ENCODE measurements at regions not wholly inside any gene's neighbourhood (a gene's known extent, or its start where the extent isn't known, plus 50 kb on each side); places are given as distances from the start of the nearest gene placed in this dataset.

DNA sequence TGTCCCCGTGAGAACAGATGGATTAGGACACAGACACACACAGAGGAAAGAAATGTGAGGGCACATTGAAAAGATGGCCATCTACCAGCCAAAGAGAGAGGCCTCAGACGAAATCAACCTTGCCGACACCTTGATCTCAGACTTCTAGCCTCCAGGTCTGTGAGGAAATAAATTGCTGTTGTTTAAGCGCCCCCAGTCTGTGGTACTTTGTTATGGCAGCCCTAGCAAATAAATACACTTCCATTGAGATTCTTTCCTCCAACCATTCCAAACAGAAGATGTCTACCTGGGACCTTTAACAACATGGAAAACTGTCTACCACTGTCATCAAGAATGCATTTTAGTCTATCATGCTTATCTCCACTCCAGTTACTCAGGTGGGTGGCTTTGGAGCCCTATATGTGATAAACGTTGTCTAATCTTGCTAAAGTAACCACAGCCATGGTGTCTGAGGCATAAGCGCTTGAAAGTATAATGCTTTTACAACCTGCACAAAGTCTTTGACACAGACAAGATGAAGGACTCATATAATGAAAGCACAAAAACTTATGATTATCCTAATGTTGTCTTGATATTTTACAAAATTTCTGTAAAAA lies 244.3 kb downstream of the MTERF1 start:
- DNase-seq = no peak
- 66 to 84% methylated on average over 6 of the region's 6 CpGs for WGBS, 2 donors
- no peaks in the 10 kb centered on the region for H3K27me3 ChIP-seq
- no peaks in the 10 kb centered on the region for H3K36me3 ChIP-seq
- H3K4me3 ChIP-seq = no peak overlapping the region
- H3K9me3 ChIP-seq = no peaks in the 10 kb centered on the region
- TF ChIP-seq, protein P1, sequence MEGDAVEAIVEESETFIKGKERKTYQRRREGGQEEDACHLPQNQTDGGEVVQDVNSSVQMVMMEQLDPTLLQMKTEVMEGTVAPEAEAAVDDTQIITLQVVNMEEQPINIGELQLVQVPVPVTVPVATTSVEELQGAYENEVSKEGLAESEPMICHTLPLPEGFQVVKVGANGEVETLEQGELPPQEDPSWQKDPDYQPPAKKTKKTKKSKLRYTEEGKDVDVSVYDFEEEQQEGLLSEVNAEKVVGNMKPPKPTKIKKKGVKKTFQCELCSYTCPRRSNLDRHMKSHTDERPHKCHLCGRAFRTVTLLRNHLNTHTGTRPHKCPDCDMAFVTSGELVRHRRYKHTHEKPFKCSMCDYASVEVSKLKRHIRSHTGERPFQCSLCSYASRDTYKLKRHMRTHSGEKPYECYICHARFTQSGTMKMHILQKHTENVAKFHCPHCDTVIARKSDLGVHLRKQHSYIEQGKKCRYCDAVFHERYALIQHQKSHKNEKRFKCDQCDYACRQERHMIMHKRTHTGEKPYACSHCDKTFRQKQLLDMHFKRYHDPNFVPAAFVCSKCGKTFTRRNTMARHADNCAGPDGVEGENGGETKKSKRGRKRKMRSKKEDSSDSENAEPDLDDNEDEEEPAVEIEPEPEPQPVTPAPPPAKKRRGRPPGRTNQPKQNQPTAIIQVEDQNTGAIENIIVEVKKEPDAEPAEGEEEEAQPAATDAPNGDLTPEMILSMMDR (IDR thresholded peaks at IDR 0.05) = peak in 3 of 4 experiments; percentile 16 to 37 (median 28)
- TF ChIP-seq POLR2AphosphoS5 (IDR thresholded peaks at IDR 0.05) = no peak
- TF ChIP-seq EP300 (IDR thresholded peaks at IDR 0.05) = no peak
- no peak for TF ChIP-seq POLR2A (IDR thresholded peaks at IDR 0.05)
- H3K4me1 ChIP-seq = no peaks in the 10 kb centered on the region
- intact Hi-C loops (cut with DNase I) = no loop called here
- no peak overlapping the region for H3K27ac ChIP-seq

DNA sequence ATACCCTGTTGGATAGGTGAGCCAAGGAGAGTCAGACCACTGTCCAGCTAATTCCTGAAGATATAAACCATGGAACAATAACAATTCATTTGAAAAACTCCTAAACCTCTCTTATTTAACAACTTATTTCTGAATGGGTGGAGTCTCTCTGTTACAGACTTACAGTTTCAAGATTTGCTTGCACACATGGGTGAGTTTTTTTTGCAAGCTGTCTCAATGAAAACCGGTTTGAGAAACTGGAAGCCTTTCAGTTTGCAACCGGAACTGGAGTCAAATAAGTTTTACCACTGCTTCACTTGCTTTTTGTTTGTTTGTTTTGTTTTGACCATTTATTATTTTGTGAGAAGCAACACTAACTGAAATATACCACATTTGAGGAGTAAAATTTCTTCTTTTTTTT lies 243.8 kb downstream of the MTERF1 start:
- no peak overlapping the region for H3K4me3 ChIP-seq
- no peaks in the 10 kb centered on the region for H3K4me1 ChIP-seq
- H3K9me3 ChIP-seq = no peaks in the 10 kb centered on the region
- H3K27me3 ChIP-seq = no peaks in the 10 kb centered on the region
- H3K27ac ChIP-seq = no peak overlapping the region
- TF ChIP-seq POLR2AphosphoS5 (IDR thresholded peaks at IDR 0.05) = no peak
- TF ChIP-seq, protein P1 (IDR thresholded peaks at IDR 0.05) = no peak
- no peak for TF ChIP-seq POLR2A (IDR thresholded peaks at IDR 0.05)
- TF ChIP-seq EP300 (IDR thresholded peaks at IDR 0.05) = no peak
- no peaks in the 10 kb centered on the region for H3K36me3 ChIP-seq
- intact Hi-C loops (cut with DNase I) = no loop called here
- WGBS, 2 donors = 81 to 89% methylated on average over 2 of the region's 2 CpGs
- no peak for DNase-seq

DNA sequence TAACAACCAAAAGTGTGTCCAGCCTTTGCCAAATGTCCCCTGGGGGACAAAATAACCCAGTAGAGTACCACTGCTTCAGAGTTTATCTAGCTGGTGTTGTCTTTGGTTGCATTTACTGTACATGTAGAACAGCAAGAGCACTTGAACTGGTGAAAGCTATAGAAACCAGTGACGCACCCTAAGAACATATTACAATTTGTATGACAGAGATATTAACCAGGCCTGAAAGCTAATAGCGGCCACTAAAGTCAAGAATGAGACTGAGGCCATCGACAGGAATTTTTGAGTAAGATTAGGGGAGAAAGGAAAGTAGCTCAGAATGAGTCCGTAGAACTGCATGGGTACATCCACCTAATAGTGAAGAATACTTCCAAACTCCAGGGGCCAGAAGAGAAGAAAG lies 236.2 kb downstream of the MTERF1 start:
- DNase-seq = no peak
- no peaks in the 10 kb centered on the region for H3K4me1 ChIP-seq
- WGBS, 2 donors = 89 to 91% methylated on average over 4 of the region's 4 CpGs
- H3K36me3 ChIP-seq = no peaks in the 10 kb centered on the region
- intact Hi-C loops (cut with DNase I) = no loop called here
- TF ChIP-seq EP300 (IDR thresholded peaks at IDR 0.05) (no peak), POLR2AphosphoS5 (IDR thresholded peaks at IDR 0.05) (no peak), POLR2A (IDR thresholded peaks at IDR 0.05) (no peak)
- TF ChIP-seq, protein P1 (IDR thresholded peaks at IDR 0.05) = no peak
- no peaks in the 10 kb centered on the region for H3K9me3 ChIP-seq
- H3K27me3 ChIP-seq = no peaks in the 10 kb centered on the region
- H3K27ac ChIP-seq = no peak overlapping the region
- no peak overlapping the region for H3K4me3 ChIP-seq

DNA sequence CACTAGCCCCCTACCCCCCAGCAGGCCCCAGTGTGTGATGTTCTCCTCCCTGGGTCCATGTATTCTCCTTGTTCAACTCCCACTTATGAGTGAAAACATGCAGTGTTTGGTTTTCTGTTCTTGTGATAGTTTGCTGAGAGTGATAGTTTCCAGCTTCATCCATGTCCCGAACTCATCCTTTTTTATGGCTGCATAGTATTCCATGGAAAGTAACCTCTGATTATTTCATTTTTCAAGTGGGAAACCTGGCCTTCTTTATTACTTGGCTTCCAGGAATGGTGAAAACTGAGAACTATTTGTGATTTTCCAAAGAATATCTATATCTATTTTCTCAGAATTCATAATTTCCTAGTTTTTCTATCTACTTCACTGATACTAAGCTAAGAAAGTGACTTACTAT lies 235.0 kb downstream of the MTERF1 start:
- DNase-seq = no peak
- no peaks in the 10 kb centered on the region for H3K4me1 ChIP-seq
- H3K27ac ChIP-seq = no peak overlapping the region
- H3K4me3 ChIP-seq = no peak overlapping the region
- no peaks in the 10 kb centered on the region for H3K9me3 ChIP-seq
- H3K27me3 ChIP-seq = no peaks in the 10 kb centered on the region
- no peaks in the 10 kb centered on the region for H3K36me3 ChIP-seq
- no peak for TF ChIP-seq POLR2AphosphoS5 (IDR thresholded peaks at IDR 0.05)
- TF ChIP-seq, protein P1 (IDR thresholded peaks at IDR 0.05) = no peak
- 94 to 95% methylated on average over 1 of the region's 1 CpG for WGBS, 2 donors
- intact Hi-C loops (cut with DNase I) = no loop called here

DNA sequence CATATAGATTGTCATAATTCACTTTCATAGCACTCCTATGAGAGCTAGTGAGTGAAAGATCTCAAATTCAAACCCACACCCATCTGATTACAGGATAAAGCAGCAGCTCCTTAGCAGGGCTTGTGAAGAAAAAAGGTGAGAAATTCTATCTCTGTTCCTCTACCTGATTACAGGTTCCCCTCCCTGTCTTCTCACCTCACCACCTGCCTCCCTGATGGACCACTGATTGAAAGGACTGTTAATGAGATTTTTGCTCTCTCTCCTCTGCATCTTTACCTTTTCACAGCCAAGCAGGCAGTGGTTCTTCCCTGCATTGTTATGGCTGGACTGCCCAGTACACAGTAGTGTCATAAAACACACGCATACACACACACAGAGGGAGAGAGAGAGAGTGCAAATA lies 228.5 kb downstream of the MTERF1 start:
- TF ChIP-seq, protein P1 (IDR thresholded peaks at IDR 0.05) = no peak
- TF ChIP-seq POLR2A (IDR thresholded peaks at IDR 0.05) = no peak
- TF ChIP-seq EP300 (IDR thresholded peaks at IDR 0.05) = no peak
- TF ChIP-seq POLR2AphosphoS5 (IDR thresholded peaks at IDR 0.05) = no peak
- 27 to 74% methylated on average over 1 of the region's 1 CpG for WGBS, 2 donors

More for the DNA sequence above, 228.5 kb downstream of the MTERF1 start:
- Histone ChIP-seq H3K4me3 (no peak overlapping the region), H3K27ac (no peak overlapping the region), H3K36me3 (no peaks in the 10 kb centered on the region), H3K27me3 (no peaks in the 10 kb centered on the region), H3K4me1 (peaks cover 0 to 6% (median 0%) of the 10 kb centered on the region in 4 donors), H3K9me3 (no peaks in the 10 kb centered on the region)
- DNase-seq = no peak
- intact Hi-C loops (cut with DNase I) = no loop called here
